Sigmoid colon (tissue), 4 donors: ENCODE measurements at regions not wholly inside any gene's neighbourhood (a gene's known extent, or its start where the extent isn't known, plus 50 kb on each side); places are given as distances from the start of the nearest gene placed in this dataset.

Experiments
- CTCF ChIP-seq, 4 experiments: fragments of 450-650 bp in 3 of 4; fragments of 200-600 bp in 1 of 4; IDR thresholded peaks; one replicate each; pipeline ENCODE4 v1.5.1; 2016 to 2019; ENCODE audit warnings: antibody characterized with exemption in 4 of 4, mild to moderate bottlenecking in 3 of 4, moderate library complexity in 2 of 4
- EP300 ChIP-seq, 4 donors: sonication (generic); formaldehyde crosslinking; IDR thresholded peaks; one replicate each; pipeline ENCODE4 v1.6.1; 2017; ENCODE audit warnings: antibody characterized with exemption in 4 of 4
- POLR2A ChIP-seq, 2 donors: fragments of 450-650 bp; IDR thresholded peaks; one replicate each; pipeline ENCODE4 v1.6.1; 2016; ENCODE audit warnings: antibody characterized with exemption in 2 of 2, mild to moderate bottlenecking in 2 of 2, moderate library complexity in 2 of 2

DNA sequence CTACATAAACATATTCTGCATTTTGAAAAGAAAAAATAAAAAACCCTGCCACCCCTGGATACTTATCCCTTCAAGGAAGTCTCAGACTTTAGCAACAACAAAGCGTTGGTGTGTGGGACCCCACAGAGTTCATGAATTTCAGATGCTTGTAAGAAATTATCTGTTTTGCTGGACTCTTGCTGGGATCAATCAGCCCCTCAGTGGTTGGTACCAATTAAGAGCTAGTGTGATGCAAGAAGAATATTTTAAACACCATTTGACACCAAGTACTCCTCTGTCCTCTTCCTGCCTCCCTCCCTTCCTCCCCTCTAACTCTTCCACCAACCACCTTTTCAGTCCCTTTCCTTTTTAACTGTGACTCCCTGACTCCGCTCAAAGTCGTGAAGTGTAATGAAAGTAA is 51.5 kb downstream of the SST start:
- TF ChIP-seq POLR2A (IDR thresholded peaks at IDR 0.05) (no peak), EP300 (IDR thresholded peaks at IDR 0.05) (no peak), CTCF (IDR thresholded peaks at IDR 0.05) (no peak)
